CD1c-positive myeloid dendritic cell (primary cell): ENCODE measurements at regions not wholly inside any gene's neighbourhood (a gene's known extent, or its start where the extent isn't known, plus 50 kb on each side); places are given as distances from the start of the nearest gene placed in this dataset.

ENCODE experiments used
- DNase-seq: peaks from one replicate; pipeline ENCODE4 v3.0.0-alpha.2; 2016; ENCODE audit errors: extremely low spot score

- no peak for DNase-seq
Observed at GRCh38 chr1:47554082-47554481, 116.2 kb downstream of the FOXD2 start.

DNA sequence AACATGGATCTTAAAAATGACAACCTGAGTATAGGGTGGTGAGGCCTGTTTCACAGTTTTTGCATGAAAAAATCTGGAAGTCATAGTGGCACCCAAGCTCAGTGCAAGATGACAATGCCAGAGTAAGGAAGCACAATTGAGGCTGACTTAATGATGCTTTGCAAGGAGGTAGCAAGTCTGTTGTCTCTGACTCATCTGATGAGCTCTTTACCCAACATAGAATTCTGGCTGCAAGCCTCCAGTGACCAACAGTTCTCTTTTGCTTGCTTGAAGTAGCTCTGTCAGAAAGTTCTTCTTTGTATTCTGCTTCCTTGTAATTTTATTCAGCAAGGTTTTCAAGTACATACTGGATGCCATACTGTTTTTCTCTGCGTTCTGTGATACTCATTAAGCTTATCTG, 117.1 kb downstream of the FOXD2 start:
- DNase-seq = no peak

GRCh38 chr1:47555306-47555705, 117.5 kb downstream of the FOXD2 start:
- DNase-seq = no peak

- DNase-seq = no peak
Observed at GRCh38 chr1:47555841-47556560, 118.2 kb downstream of the FOXD2 start.

DNA sequence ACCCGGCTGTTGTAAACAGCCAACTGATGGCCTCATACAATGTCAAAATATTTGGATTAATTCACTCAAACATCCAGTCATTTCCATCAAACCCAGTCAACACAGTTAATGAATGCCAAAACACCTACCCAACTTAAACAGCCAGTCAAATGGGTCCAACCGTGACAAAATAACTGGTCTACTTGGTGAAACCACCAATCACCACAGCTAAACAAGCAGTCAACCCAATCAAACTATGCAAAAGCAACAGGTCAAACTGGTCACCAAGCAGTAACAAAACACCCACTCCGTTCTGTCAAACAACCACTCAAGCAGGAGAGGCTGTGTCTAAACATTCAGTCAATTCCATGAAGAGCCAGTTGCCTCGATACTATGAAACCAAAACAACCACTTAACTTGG, 119.2 kb downstream of the FOXD2 start:
- no peak for DNase-seq

- DNase-seq = no peak
Observed at GRCh38 chr1:47558601-47559593, 121.1 kb downstream of the FOXD2 start.

GRCh38 chr1:47559944-47560695, 122.3 kb downstream of the FOXD2 start:
- no peak for DNase-seq

DNA sequence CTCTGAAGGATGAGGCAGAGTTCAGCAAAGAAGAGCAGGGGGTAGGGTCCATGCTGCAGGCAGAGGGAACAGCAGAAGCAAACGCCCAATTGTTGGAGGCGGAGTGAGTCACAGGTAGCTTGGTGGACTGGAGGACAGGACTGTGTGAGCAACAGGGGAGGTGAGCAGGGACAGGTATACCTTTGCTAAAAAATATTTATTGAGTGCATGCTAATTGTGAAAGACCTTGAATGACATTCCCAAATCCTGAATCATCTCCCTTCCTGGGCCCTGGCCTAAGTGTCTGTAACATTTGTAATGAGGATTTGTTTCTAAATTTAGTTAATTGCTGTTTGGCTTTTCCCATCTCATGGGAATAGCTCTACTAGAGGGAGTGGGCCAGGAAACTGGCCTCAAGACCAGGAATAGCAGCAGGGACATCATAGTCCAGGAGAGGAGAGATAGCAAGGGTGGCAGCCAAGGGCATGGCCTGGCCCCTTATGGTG, 123.7 kb downstream of the FOXD2 start:
- DNase-seq = no peak

DNA sequence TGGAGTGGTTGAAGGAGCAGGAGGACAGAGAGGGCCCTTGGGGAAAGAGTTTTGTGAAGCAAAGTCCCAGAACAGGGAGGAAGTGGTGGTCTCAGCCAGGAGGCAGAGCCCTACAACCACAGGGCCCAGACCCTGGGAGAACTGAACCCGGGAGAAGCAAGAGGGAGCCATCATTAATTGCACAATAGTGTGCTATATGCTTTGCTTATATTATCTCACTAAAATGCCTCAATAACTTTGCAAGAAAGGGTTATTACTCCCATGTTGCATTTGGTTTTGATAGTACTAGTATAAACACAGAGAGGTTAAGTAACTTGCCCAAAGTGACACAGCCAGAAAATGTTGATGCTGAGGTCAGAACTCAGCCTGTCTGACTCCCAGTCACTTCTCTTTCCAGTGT, 124.3 kb downstream of the FOXD2 start:
- DNase-seq = no peak

DNA sequence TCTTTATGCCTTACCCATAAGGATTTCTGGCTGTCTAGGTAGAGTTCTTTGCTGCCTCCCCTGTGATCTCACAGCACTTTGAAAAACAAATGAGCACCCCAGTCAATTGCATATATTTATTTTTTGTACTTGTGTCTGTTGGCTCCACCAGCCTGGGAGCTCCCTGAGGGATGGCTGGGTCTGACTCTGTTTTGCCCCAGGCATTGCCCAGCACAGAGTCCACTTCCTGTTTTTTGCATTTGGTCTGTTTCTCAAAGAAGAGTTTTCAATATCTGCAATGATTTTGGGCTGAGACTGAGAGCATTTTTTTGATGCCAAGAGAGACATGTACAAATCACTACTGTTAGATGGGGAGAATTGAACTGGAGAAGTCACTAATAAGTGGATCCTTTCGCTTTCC, 125.0 kb downstream of the FOXD2 start:
- no peak for DNase-seq

DNA sequence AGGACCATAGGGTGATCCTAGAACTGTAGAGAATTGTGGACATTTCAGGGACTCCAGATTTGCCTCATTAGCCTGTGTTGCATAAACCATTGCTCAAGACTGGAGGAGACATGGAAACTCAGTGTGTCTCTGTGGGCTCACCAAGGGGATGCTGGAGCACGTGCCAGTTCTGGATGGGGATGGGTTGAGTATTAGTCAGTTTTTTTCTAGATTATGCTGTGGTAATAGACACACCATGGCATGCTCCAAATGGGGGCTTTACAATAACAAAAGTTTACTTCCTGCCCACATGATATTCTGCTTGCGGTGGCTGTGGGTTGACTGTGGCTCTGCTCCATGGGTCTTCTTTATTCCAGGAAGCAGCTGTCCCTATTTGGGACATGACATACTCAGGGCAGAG, 125.4 kb downstream of the FOXD2 start:
- DNase-seq = no peak

- no peak for DNase-seq
Observed at GRCh38 chr1:47564570-47564969, 126.7 kb downstream of the FOXD2 start.

DNA sequence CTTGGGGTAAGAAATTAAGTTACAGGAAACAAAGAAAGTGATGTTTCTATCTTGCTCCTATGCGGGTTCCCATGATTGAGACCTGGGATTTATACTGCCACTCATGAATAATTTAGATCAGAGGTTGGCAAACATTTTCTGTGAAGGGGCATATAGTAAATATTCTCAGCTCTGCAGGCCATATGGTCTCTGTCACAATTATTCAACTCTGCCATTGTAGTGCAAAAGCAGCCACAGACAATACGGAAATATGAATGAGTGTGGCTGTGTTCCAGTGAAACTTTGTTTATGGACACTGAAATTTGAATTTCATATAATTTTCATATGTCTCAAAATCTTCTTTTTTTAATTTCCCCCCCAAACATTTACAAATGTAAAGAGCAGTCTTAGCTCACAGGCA, 127.2 kb downstream of the FOXD2 start:
- no peak for DNase-seq

DNA sequence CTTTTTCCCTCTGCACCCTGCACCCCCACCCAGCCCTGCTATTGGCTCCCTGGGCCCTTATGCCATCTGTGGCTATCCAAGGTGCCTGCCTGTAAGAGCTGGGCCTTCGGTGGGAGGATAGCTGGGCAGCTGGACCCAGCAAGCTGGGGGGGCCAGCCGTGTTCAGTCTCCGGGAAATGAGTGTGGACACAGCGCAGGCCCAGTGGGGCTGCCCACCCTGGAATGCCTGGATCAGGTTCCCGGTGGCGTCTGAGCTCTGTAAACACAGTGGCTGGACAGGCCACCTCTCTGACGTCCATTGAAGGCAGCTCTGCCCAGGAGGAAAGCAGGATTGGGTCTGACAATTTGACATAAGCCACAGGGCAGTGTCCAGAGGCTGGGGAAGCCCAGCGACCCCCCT, 127.8 kb downstream of the FOXD2 start:
- DNase-seq = no peak

- no peak for DNase-seq
Observed at GRCh38 chr1:47568763-47569162, 130.9 kb downstream of the FOXD2 start.

DNA sequence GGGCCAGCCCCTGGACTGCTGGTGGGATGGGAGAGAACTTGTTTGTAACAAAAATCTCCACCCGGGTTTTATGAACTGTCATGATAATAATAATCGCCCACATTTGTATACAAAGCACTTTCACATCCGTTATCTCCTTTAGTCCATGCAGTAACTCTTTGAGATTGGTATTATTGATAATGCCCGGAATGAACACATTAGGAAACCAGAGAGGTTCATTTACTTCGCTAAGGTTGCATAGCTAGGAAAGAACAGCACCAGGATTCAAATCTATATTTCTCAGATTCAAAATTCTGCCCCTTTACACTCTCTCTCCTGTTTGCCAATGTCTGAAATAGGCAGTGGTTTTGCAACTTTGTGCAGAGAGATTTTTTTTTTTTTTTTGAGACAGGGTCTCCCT, 131.4 kb downstream of the FOXD2 start:
- no peak for DNase-seq

- DNase-seq = no peak
Observed at GRCh38 chr1:47569681-47570470, 132.0 kb downstream of the FOXD2 start.

DNA sequence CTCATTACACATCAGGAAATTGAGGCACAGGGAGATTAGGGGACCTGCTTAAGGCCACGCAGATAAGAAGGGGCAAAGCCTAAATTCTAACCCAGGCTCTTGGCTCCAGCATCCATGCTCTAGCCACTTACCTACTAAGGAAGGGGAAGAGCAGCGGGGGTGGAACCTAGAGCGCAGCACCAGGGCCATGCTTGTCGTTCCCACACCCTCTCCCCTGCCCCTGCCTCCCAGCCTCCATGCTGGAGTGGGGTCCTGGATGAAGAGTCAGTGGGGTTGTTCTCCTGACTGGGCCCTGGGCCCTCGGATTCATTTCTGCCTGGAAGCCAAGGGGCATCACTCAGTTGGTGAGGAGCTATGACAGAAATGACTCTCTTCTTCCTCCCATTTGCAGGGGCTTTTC, 133.3 kb downstream of the FOXD2 start:
- no peak for DNase-seq

DNA sequence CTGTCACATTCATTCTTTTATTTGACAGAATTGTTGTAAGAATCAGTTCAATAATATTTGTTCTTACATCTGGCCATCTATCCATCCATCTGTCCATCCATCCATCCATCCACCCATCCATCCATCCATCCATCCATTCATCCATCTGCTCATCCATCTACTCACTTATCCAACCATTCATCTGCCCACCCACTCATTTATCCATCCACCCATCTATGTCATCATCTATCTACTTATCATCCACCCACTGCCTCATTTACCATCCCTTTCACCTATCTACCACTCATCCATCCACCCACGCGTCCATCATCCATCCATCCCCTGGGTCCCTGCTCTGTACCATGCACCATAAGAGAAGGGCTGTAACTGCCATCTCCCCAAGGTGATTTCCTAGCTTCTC, 134.1 kb downstream of the FOXD2 start:
- no peak for DNase-seq

GRCh38 chr1:47572731-47573430, 135.0 kb downstream of the FOXD2 start:
- DNase-seq = no peak
